IPS DF 6.9 (cell line): ENCODE measurements at regions not wholly inside any gene's neighbourhood (a gene's known extent, or its start where the extent isn't known, plus 50 kb on each side); places are given as distances from the start of the nearest gene placed in this dataset.
"Not testable (repeated sequence)": the region's sequence is repeated elsewhere in the genome, so short reads cannot be mapped to it uniquely, and the experiment has no call there.

Experiments used
- DNase-seq: peaks from one replicate; pipeline ENCODE4 v3.0.0-alpha.2; 2013; ENCODE audit warnings: low read depth, low spot score
- H3K27ac ChIP-seq: one replicate; pipeline ENCODE4 v1.5.1; 2013; ENCODE audit warnings: low read length, control low read depth
- H3K27me3 ChIP-seq: 2 replicates; pipeline ENCODE4 v1.6.1; 2013; ENCODE audit warnings: mild to moderate bottlenecking, low read length; ENCODE audit not compliant: control insufficient read depth, insufficient read depth
- H3K36me3 ChIP-seq: 2 replicates; pipeline ENCODE4 v1.6.1; 2013; ENCODE audit warnings: low read length; ENCODE audit not compliant: control insufficient read depth, insufficient read depth
- H3K4me1 ChIP-seq: 2 replicates; pipeline ENCODE4 v1.6.1; 2013; ENCODE audit warnings: low read length; ENCODE audit not compliant: control insufficient read depth, insufficient read depth
- H3K4me3 ChIP-seq: 2 replicates; pipeline ENCODE4 v1.5.1; 2013; ENCODE audit warnings: mild to moderate bottlenecking, low read length
- H3K9me3 ChIP-seq: 2 replicates; pipeline ENCODE4 v1.6.1; 2013; ENCODE audit warnings: low read length, inconsistent platforms; ENCODE audit not compliant: control insufficient read depth, insufficient read depth
- WGBS: extraction: QIAGEN DNeasy Blood & Tissue Kit; methylation state at CpG from one replicate; pipeline ENCODE4 v1.1.7; 2013; ENCODE audit warnings: mixed read lengths, missing lambda C conversion rate; ENCODE audit not compliant: insufficient read length, insufficient coverage; 5-methylcytosine and 5-hydroxymethylcytosine counted together

DNA sequence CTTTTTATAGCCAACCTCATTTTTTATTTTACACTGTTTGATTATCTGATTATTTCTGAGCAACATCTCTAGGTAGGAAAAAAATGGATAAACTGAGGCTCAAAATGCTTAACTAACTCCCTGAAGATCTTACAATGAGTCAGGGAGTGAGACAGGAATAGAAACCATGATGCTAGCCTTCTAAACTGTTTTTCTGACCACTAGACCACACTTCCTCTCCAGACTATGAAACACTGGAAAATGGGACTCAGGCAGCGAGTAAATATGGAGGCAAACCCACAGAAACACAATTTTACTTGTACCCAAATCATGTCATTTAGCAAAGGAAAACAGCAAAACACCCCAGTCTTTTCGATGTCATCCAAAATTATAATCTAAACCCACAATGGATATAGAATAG lies 129.9 kb upstream of the ANKH start:
- no peak for DNase-seq
- WGBS = no CpG with 5 or more reads among the region's 2 CpGs

DNA sequence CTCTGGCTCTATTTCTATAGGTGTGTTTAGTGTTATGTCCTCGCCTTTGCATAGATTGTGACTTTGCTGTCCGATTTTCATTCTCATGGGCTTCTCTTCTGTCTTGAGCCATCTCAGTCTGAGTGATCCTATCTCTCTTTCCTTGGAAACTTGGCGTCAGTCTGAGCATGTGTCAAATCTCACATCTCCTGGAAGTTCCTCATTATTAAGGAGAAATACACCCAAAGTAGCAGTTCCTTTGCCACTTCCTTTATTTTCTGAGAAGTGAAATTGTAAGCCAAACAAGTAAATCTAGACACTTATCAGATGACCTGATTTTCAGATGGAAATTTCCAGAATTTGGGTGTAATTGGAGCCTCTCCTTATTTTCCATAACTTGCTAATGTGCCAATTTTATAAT lies 126.9 kb upstream of the ANKH start:
- no peaks in the 10 kb centered on the region for H3K4me1 ChIP-seq
- H3K4me3 ChIP-seq = no peak overlapping the region
- H3K27me3 ChIP-seq = no peaks in the 10 kb centered on the region
- no peaks in the 10 kb centered on the region for H3K9me3 ChIP-seq
- WGBS = no CpG with 5 or more reads among the region's 3 CpGs
- H3K36me3 ChIP-seq = no peaks in the 10 kb centered on the region
- DNase-seq = no peak
- no peak overlapping the region for H3K27ac ChIP-seq

More for the DNA sequence above, 129.9 kb upstream of the ANKH start:
- no peaks in the 10 kb centered on the region for H3K9me3 ChIP-seq
- no peak overlapping the region for H3K27ac ChIP-seq
- H3K27me3 ChIP-seq = no peaks in the 10 kb centered on the region
- no peak overlapping the region for H3K4me3 ChIP-seq
- no peaks in the 10 kb centered on the region for H3K4me1 ChIP-seq
- no peaks in the 10 kb centered on the region for H3K36me3 ChIP-seq

DNA sequence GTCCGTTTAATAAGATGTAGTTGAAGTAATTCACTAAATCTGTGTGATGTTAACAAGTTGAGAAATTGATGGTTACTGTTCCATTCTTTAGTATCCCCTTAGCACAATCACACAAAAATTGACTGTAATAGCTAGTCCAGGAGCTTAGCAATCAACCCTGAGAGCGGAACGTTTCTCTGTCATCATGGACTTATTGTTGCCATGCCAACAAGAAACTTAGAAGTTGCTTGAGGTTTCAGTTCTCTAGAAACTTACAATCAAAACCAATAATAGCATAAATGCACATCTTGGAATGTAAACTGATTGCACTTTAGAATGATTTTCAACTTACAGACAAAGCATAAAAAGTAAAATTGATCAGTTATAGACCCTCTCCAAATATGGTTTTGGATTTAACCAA lies 125.4 kb upstream of the ANKH start:
- no peaks in the 10 kb centered on the region for H3K9me3 ChIP-seq
- no peaks in the 10 kb centered on the region for H3K27me3 ChIP-seq
- H3K36me3 ChIP-seq = no peaks in the 10 kb centered on the region
- DNase-seq = no peak
- H3K4me1 ChIP-seq = no peaks in the 10 kb centered on the region
- no CpG with 5 or more reads among the region's 3 CpGs for WGBS
- H3K27ac ChIP-seq = no peak overlapping the region
- H3K4me3 ChIP-seq = no peak overlapping the region

DNA sequence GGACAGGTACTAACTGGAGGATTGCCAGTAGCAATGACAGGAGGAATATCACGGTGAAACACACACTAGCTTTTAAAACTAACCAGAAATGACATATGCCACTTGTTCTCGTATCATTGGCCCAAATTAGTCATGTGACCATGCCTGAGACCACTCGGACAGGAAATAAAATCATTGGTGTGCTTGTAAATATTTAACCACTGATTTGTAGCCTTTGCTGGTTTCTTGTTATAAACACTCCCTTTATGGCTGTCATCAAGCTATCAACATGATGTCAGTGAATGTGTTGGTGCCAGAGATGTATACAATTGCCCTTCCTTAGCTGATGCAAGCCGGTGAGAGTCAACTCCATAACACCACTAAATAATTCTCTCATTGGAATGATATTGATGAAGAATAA lies 123.7 kb upstream of the ANKH start:
- H3K27me3 ChIP-seq = no peaks in the 10 kb centered on the region
- H3K4me1 ChIP-seq = no peaks in the 10 kb centered on the region
- no peak overlapping the region for H3K4me3 ChIP-seq
- H3K27ac ChIP-seq = no peak overlapping the region
- H3K36me3 ChIP-seq = no peaks in the 10 kb centered on the region
- DNase-seq = no peak
- no CpG with 5 or more reads among the region's 4 CpGs for WGBS
- H3K9me3 ChIP-seq = no peaks in the 10 kb centered on the region

DNA sequence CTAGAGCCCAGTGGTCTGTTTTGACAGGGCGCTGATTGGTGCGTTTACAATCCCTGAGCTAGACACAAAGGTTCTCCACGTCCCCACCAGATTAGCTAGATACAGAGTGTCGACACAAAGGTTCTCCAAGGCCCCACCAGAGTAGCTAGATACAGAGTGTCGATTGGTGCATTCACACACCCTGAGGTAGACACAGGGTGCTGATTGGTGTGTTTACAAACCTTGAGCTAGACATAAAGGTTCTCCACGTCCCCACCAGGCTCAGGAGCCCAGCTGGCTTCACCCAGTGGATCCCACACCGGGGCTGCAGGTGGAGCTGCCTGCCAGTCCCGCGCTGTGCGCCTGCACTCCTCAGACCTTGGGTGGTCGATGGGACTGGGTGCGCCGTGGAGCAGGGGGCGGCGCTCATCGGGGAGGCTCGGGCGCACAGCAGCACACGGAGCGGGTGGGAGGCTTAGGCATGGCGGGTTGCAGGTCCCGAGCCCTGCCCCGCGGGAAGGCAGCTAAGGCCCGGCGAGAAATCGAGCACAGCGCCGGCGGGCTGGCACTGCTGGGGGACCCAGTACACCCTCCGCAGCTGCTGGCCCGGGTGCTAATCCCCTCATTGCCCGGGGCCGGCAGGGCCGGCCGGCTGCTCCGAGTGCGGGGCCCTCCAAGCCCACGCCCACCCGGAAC lies 122.0 kb upstream of the ANKH start:
- not testable (repeated sequence) for H3K27me3 ChIP-seq, H3K9me3 ChIP-seq, H3K36me3 ChIP-seq, H3K4me3 ChIP-seq, H3K4me1 ChIP-seq, H3K27ac ChIP-seq, DNase-seq
- no CpG with 5 or more reads among the region's 40 CpGs for WGBS

DNA sequence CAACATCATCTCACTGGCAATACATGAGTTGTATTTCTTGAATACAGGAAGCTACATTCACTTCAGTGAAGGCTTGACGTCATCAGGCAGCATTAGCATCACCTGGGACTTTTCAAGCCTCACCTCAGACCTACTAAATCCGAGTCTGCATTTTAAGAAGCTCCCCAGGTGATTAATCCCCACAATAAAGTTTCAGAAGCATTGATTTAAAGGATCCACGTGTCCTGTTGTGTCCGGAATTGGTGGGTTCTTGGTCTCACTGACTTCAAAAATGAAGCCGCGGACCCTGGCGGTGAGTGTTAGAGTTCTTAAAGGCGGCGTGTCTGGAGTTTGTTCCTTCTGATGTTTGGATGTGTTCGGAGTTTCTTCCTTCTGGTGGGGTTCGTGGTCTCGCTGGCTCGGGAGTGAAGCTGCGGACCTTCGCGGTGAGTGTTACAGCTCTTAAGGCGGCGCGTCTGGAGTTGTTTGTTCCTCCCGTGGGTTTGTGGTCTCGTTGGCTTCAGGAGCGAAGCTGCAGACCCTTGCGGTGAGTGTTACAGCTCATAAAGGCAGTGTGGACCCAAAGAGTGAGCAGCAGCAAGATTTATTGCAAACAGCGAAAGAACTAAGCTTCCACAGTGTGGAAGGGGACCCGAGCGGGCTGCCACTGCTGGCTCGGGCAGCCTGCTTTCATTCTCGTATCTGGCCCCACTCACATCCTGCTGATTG lies 121.3 kb upstream of the ANKH start:
- H3K4me1 ChIP-seq, H3K4me3 ChIP-seq, H3K36me3 ChIP-seq, H3K9me3 ChIP-seq, H3K27me3 ChIP-seq, H3K27ac ChIP-seq, DNase-seq: not testable (repeated sequence)
- no CpG with 5 or more reads among the region's 28 CpGs for WGBS

DNA sequence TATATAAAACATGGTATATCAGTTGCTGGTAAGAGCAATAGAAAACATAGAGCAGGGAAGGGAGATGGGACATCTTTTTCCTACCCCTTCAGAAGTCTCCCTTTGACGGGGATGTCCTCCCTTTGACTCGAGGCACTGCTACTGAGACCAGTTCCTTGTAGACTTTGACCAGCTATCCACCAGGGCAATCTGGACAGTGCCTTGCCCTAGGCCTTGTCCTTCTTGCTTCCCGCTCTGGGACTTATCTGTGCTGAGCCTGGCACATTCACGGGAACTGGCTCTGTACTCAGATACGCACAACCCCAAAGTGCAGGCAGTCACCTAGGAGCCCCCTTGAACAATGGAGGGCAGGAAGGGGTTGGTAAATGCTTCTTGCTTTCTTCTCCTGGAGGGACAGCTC lies 116.6 kb upstream of the ANKH start:
- H3K9me3 ChIP-seq = no peaks in the 10 kb centered on the region
- H3K4me1 ChIP-seq = no peaks in the 10 kb centered on the region
- no peak for DNase-seq
- no peak overlapping the region for H3K4me3 ChIP-seq
- H3K27me3 ChIP-seq = no peaks in the 10 kb centered on the region
- H3K36me3 ChIP-seq = no peaks in the 10 kb centered on the region
- no CpG with 5 or more reads among the region's 5 CpGs for WGBS
- no peak overlapping the region for H3K27ac ChIP-seq

DNA sequence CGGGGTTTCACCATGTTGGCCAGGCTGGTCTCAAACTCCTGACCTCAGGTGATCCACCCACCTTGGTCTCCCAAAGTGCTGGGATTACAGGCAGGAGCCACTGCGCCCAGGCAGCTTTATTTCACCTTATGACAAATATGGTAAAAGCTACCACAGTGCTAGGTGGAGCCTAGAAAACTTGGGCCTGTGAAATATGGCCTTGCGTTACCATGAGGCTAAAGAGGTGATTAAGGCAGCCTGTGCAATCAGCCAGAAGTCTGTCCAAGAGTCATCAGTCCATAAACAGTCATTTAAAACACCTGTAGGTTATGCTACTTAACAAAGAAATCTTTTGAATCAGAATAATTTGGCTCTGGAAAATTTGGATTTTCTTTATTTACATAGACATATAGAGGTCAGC lies 114.8 kb upstream of the ANKH start:
- Histone ChIP-seq H3K36me3 (no peaks in the 10 kb centered on the region), H3K27ac (no peak overlapping the region), H3K27me3 (no peaks in the 10 kb centered on the region), H3K4me3 (no peak overlapping the region), H3K9me3 (no peaks in the 10 kb centered on the region), H3K4me1 (no peaks in the 10 kb centered on the region)
- no CpG with 5 or more reads among the region's 3 CpGs for WGBS
- no peak for DNase-seq

DNA sequence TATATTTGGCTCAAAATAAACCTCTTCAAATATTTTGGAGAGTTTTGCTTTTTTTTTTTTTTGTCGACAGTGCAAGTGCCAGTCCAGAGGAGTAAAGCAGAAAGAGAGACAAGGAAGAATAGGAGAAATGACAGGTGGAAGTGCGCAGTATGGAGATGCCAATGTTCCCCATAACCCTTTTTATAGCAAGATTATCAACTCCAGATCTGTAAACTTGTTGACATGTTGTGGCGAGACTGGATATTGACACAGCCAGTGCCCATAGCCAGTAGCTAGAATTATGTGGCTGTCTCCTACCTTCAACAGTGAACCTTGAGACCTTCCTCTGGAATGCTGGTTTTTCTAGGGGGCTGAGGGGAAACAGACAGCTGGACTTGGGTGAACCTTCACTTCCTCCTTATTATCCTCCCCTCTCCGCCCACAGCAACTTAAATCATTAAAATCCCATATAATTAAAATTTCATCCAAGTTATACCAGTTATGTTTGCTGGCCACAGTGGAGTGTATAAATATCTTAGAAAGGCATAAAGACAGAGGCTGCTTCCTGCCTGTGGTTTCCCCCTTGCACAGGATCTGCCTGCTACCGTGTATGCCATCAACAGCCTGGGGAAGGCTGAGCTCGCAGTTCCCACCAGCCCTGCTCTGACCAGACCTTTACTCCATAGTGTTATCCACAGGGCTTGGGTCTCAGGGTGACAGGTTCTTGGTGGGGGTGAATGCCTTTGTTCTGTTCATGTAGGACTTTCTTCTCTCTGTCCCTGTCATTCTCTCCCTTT lies 112.3 kb upstream of the ANKH start:
- no peaks in the 10 kb centered on the region for H3K36me3 ChIP-seq
- H3K4me3 ChIP-seq = no peak overlapping the region
- no peak for DNase-seq
- WGBS = no CpG with 5 or more reads among the region's 6 CpGs
- no peaks in the 10 kb centered on the region for H3K4me1 ChIP-seq
- no peaks in the 10 kb centered on the region for H3K9me3 ChIP-seq
- no peak overlapping the region for H3K27ac ChIP-seq
- no peaks in the 10 kb centered on the region for H3K27me3 ChIP-seq

DNA sequence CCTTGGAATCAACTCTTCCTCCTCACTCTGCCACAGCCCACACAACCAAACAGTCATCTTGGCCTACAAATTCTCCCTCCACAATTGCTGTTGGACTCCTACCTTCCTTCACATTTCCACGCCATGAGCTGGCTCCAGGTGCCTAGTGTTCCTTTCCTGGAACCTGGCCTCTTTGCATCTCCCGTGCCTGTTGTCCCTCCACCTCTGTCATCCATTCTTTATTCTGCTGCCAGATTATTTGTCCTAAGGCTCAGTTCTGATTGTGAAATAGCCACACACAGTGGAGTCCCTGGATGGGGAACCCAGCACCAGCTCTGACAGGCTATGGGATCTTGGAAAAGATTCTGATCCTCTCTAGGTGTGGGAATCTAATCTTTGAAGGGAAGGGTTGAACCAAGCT lies 109.1 kb upstream of the ANKH start:
- Histone ChIP-seq H3K4me1 (no peaks in the 10 kb centered on the region), H3K4me3 (no peak overlapping the region), H3K27me3 (no peaks in the 10 kb centered on the region), H3K9me3 (no peaks in the 10 kb centered on the region), H3K27ac (no peak overlapping the region), H3K36me3 (no peaks in the 10 kb centered on the region)
- DNase-seq = no peak
- WGBS = no CpG with 5 or more reads among the region's 2 CpGs
